Osteoblast (primary cell): ENCODE measurements at regions not wholly inside any gene's neighbourhood (a gene's known extent, or its start where the extent isn't known, plus 50 kb on each side); places are given as distances from the start of the nearest gene placed in this dataset.

Experiments used
- DNase-seq: peaks from one replicate; pipeline ENCODE4 v3.0.0; 2011; ENCODE audit warnings: low spot score, mixed read lengths; ENCODE audit not compliant: insufficient read length; ENCODE audit errors: missing footprints
- H2AFZ ChIP-seq: 2 replicates; pipeline ENCODE4 v1.6.0; 2011; ENCODE audit warnings: mild to moderate bottlenecking, low read length
- H3K27ac ChIP-seq: 2 replicates; pipeline ENCODE4 v1.5.1; 2011; ENCODE audit warnings: mild to moderate bottlenecking, low read depth, low read length, moderate library complexity
- H3K27me3 ChIP-seq: 2 replicates; pipeline ENCODE4 v1.6.0; 2012; ENCODE audit warnings: mild to moderate bottlenecking, control low read depth, inconsistent platforms, low read length, moderate library complexity; ENCODE audit not compliant: insufficient read depth
- H3K36me3 ChIP-seq: 2 replicates; pipeline ENCODE4 v1.5.1; 2011; ENCODE audit warnings: mild to moderate bottlenecking, low read length, control low read depth, moderate library complexity; ENCODE audit not compliant: insufficient read depth
- H3K4me1 ChIP-seq: 2 replicates; pipeline ENCODE4 v1.5.1; 2011; ENCODE audit warnings: mild to moderate bottlenecking, low read length, control low read depth, moderate library complexity; ENCODE audit not compliant: insufficient read depth
- H3K4me2 ChIP-seq: 2 replicates; pipeline ENCODE4 v1.6.0; 2011; ENCODE audit warnings: mild to moderate bottlenecking, low read length; ENCODE audit not compliant: insufficient read depth
- H3K4me3 ChIP-seq: fragments of 200-600 bp; sonication (generic); 3 replicates; pipeline ENCODE4 v1.5.1; 2012; ENCODE audit warnings: mild to moderate bottlenecking, low read length, inconsistent platforms; ENCODE audit not compliant: insufficient read depth
- H3K79me2 ChIP-seq: 2 replicates; pipeline ENCODE4 v1.6.0; 2012; ENCODE audit warnings: mild to moderate bottlenecking, low read length, control low read depth, inconsistent platforms; ENCODE audit not compliant: insufficient read depth
- H3K9me3 ChIP-seq: 2 replicates; pipeline ENCODE4 v1.5.1; 2011; ENCODE audit warnings: low read depth, low read length, control low read depth
- H4K20me1 ChIP-seq: 2 replicates; pipeline ENCODE4 v1.6.0; 2012; ENCODE audit warnings: mild to moderate bottlenecking, low read length, control low read depth; ENCODE audit not compliant: insufficient read depth
- TF ChIP-seq, protein P1 (sequence below): IDR thresholded peaks from 2 replicates; pipeline ENCODE4 v1.5.1; 2011; ENCODE audit warnings: mild to moderate bottlenecking, low read depth, low read length, moderate library complexity; ENCODE audit errors: extremely low read depth

DNA sequence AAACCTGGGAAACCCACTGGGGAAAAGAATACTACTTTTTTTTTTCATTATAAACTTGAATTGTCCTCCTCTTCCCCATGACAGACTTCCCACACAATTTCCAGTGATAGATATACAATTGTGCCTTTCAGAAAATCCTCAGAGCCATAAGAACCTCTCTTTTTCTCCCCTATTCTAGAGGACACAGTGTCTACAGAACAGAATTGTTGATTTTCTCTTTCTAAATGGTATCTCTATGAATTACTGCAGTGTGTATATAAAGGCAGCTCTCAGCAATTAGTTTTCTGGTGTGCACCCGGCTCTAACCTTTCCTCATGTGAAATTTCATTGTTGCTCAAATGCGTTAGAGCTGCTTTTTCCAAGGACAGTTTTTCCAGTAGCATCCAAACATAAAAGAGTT, 430.1 kb downstream of the TUSC7 start:
- DNase-seq = no peak
- Histone ChIP-seq H3K9me3 (no peaks in the 10 kb centered on the region), H3K27ac (no peak overlapping the region), H3K4me1 (peaks cover 2% of the 10 kb centered on the region), H4K20me1 (no peaks in the 10 kb centered on the region), H3K27me3 (no peaks in the 10 kb centered on the region), H2AFZ (no peak overlapping the region), H3K4me2 (no peak overlapping the region), H3K36me3 (no peaks in the 10 kb centered on the region), H3K79me2 (no peaks in the 10 kb centered on the region), H3K4me3 (no peak overlapping the region)
- TF ChIP-seq, protein P1, sequence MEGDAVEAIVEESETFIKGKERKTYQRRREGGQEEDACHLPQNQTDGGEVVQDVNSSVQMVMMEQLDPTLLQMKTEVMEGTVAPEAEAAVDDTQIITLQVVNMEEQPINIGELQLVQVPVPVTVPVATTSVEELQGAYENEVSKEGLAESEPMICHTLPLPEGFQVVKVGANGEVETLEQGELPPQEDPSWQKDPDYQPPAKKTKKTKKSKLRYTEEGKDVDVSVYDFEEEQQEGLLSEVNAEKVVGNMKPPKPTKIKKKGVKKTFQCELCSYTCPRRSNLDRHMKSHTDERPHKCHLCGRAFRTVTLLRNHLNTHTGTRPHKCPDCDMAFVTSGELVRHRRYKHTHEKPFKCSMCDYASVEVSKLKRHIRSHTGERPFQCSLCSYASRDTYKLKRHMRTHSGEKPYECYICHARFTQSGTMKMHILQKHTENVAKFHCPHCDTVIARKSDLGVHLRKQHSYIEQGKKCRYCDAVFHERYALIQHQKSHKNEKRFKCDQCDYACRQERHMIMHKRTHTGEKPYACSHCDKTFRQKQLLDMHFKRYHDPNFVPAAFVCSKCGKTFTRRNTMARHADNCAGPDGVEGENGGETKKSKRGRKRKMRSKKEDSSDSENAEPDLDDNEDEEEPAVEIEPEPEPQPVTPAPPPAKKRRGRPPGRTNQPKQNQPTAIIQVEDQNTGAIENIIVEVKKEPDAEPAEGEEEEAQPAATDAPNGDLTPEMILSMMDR = no peak

DNA sequence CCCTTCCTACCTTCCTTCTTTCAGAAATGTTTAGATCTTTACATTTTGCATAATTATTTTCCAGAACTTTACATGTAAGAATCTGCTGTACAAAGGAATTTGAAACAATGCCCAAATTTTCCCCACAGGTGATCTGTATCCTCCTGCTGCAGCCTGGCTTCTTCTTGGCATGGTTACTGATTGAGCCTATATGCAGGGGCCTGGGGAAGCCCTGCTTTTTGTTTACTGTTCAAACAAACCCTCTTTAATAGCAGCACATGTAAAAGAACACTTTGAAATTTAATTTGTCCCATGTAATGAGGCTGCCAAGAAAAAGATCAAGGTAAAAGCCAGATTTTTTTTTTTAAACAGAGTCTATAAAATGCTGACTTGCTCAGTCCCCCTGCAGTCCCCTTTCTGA, 432.2 kb downstream of the TUSC7 start:
- no peak overlapping the region for H3K4me3 ChIP-seq
- H3K27me3 ChIP-seq = no peaks in the 10 kb centered on the region
- no peaks in the 10 kb centered on the region for H3K79me2 ChIP-seq
- H3K4me1 ChIP-seq = peaks cover 7% of the 10 kb centered on the region
- H2AFZ ChIP-seq = no peak overlapping the region
- H3K36me3 ChIP-seq = no peaks in the 10 kb centered on the region
- no peaks in the 10 kb centered on the region for H3K9me3 ChIP-seq
- TF ChIP-seq, protein P1 = no peak
- H3K27ac ChIP-seq = no peak overlapping the region
- no peak overlapping the region for H3K4me2 ChIP-seq
- no peak for DNase-seq
- no peaks in the 10 kb centered on the region for H4K20me1 ChIP-seq

DNA sequence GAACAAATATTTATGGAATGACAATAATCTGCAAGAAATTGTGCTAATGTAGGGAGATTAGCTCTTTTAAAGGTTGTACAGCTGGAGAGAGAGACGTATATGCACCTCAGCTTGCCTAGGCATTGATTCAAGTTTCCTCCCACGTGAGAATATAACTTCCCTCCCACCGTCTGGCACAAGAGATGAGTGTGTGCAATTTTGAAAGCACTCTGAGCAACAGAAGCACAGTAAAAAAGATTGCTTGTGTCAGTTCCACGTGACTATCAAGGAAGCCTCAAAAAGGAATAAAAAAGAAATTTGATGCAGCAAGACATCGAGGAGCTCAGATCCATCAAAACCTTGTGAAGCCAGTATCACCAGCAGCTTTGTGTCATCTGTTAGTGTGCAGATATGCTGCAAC, 435.3 kb downstream of the TUSC7 start:
- no peak overlapping the region for H2AFZ ChIP-seq
- H3K79me2 ChIP-seq = no peaks in the 10 kb centered on the region
- H3K9me3 ChIP-seq = no peaks in the 10 kb centered on the region
- H3K4me1 ChIP-seq = peaks cover 7% of the 10 kb centered on the region
- TF ChIP-seq, protein P1 = no peak
- peak overlapping the region; percentile 39 for H3K4me2 ChIP-seq
- no peaks in the 10 kb centered on the region for H3K27me3 ChIP-seq
- H4K20me1 ChIP-seq = no peaks in the 10 kb centered on the region
- H3K36me3 ChIP-seq = no peaks in the 10 kb centered on the region
- no peak overlapping the region for H3K4me3 ChIP-seq
- no peak for DNase-seq
- no peak overlapping the region for H3K27ac ChIP-seq

GRCh38 chr3:117145677-117146076, 436.1 kb downstream of the TUSC7 start:
- no peak for DNase-seq
- Histone ChIP-seq H3K4me2 (no peak overlapping the region), H3K9me3 (no peaks in the 10 kb centered on the region), H3K27me3 (no peaks in the 10 kb centered on the region), H3K36me3 (no peaks in the 10 kb centered on the region), H3K27ac (no peak overlapping the region), H3K4me3 (no peak overlapping the region), H3K4me1 (peaks cover 7% of the 10 kb centered on the region), H4K20me1 (no peaks in the 10 kb centered on the region), H2AFZ (no peak overlapping the region), H3K79me2 (no peaks in the 10 kb centered on the region)
- TF ChIP-seq, protein P1 = no peak
